ENCODE measurements at regions not wholly inside any gene's neighbourhood (a gene's known extent, or its start where the extent isn't known, plus 50 kb on each side); places are given as distances from the start of the nearest gene placed in this dataset.

GRCh38 chr12:118816296-118816695 lies 165.0 kb upstream of the SRRM4 start:
- DNase-seq (no peak), ATAC-seq (ENCODE audit: low read depth) (no peak)
- Mint-ChIP-seq H3K4me1 (no peaks in the 10 kb centered on the region), H3K27me3 (peaks cover 10% of the 10 kb centered on the region), H3K9me3 (ENCODE audit: insufficient read depth) (no peaks in the 10 kb centered on the region), H3K27ac (no peak overlapping the region), H3K4me3 (no peak overlapping the region)
- TF ChIP-seq CTCF (IDR thresholded peaks at IDR 0.05): no peak
- no peak for TF ChIP-seq EZH2 (IDR thresholded peaks at IDR 0.05; ENCODE audit: borderline replicate concordance, insufficient read depth, low read depth, low read length, poor library complexity, severe bottlenecking)
- CTCF ChIA-PET: no interaction called here
- Histone ChIP-seq H3K27ac (ENCODE audit: low read length in 2 of 2) (no peak overlapping the region), H3K4me3 (ENCODE audit: control extremely low read depth in 1 of 5, extremely low read depth in 1 of 5, insufficient read depth in 1 of 5, low read depth in 2 of 5, low read length in 4 of 5) (no peak overlapping the region), H3K27me3 (replicated peaks in 1 of 4; ENCODE audit: control extremely low read depth in 1 of 4, control insufficient read depth in 3 of 4, insufficient read depth in 4 of 4, low read length in 3 of 4) (no peaks in the 10 kb centered on the region), H3K4me2 (replicated peaks; ENCODE audit: low read depth, low read length, poor library complexity, severe bottlenecking) (no peak overlapping the region), H3K79me2 (ENCODE audit: control insufficient read depth, insufficient read depth, low read length) (no peaks in the 10 kb centered on the region), H4K20me1 (ENCODE audit: control insufficient read depth, insufficient read depth, low read length, poor library complexity, severe bottlenecking) (no peaks in the 10 kb centered on the region), H2AFZ (ENCODE audit: insufficient read depth, low read depth, low read length, poor library complexity, severe bottlenecking) (no peak overlapping the region), H3K9ac (ENCODE audit: low read length) (no peak overlapping the region), H3K9me3 (ENCODE audit: control extremely low read depth in 1 of 3, control insufficient read depth in 2 of 3, insufficient read depth in 1 of 3, low read length in 2 of 3) (peaks cover 0 to 3% (median 0%) of the 10 kb centered on the region in 3 donors), H3K4me1 (ENCODE audit: control insufficient read depth in 2 of 2, insufficient read depth in 2 of 2, low read length in 2 of 2) (no peaks in the 10 kb centered on the region), H3K36me3 (replicated peaks in 1 of 2; ENCODE audit: control extremely low read depth in 1 of 2, control insufficient read depth in 1 of 2, extremely low read depth in 1 of 2, insufficient read depth in 2 of 2, low read length in 1 of 2) (no peaks in the 10 kb centered on the region)
- intact Hi-C loops (cut with micrococcal nuclease): no loop called here
- WGBS (ENCODE audit: insufficient coverage): 93% methylated on average over 2 of the region's 3 CpGs
- POLR2A ChIA-PET: no interaction called here

- no peak overlapping the region for H2AFZ ChIP-seq (ENCODE audit: insufficient read depth, low read depth, low read length, poor library complexity, severe bottlenecking)
- H3K27ac Mint-ChIP-seq: no peak overlapping the region
- H3K27me3 Mint-ChIP-seq: no peaks in the 10 kb centered on the region
- DNase-seq (no peak), ATAC-seq (ENCODE audit: low read depth) (no peak)
- H4K20me1 ChIP-seq (ENCODE audit: control insufficient read depth, insufficient read depth, low read length, poor library complexity, severe bottlenecking): no peaks in the 10 kb centered on the region
- no peak overlapping the region for H3K27ac ChIP-seq (ENCODE audit: low read length in 2 of 2)
- intact Hi-C loops (cut with micrococcal nuclease): no loop called here
- no peaks in the 10 kb centered on the region for H3K4me1 ChIP-seq (ENCODE audit: control insufficient read depth in 2 of 2, insufficient read depth in 2 of 2, low read length in 2 of 2)
- TF ChIP-seq CTCF (IDR thresholded peaks at IDR 0.05) (no peak), EZH2 (IDR thresholded peaks at IDR 0.05; ENCODE audit: borderline replicate concordance, insufficient read depth, low read depth, low read length, poor library complexity, severe bottlenecking) (no peak)
- H3K9ac ChIP-seq (ENCODE audit: low read length): no peak overlapping the region
- no peaks in the 10 kb centered on the region for H3K36me3 ChIP-seq (replicated peaks in 1 of 2; ENCODE audit: control extremely low read depth in 1 of 2, control insufficient read depth in 1 of 2, extremely low read depth in 1 of 2, insufficient read depth in 2 of 2, low read length in 1 of 2)
- POLR2A ChIA-PET: no interaction called here
- no peak overlapping the region for H3K4me3 Mint-ChIP-seq
- peaks cover 0 to 7% (median 0%) of the 10 kb centered on the region in 3 donors for H3K9me3 ChIP-seq (ENCODE audit: control extremely low read depth in 1 of 3, control insufficient read depth in 2 of 3, insufficient read depth in 1 of 3, low read length in 2 of 3)
- H3K27me3 ChIP-seq (replicated peaks in 1 of 4; ENCODE audit: control extremely low read depth in 1 of 4, control insufficient read depth in 3 of 4, insufficient read depth in 4 of 4, low read length in 3 of 4): no peaks in the 10 kb centered on the region
- no peaks in the 10 kb centered on the region for H3K4me1 Mint-ChIP-seq
- H3K4me3 ChIP-seq (ENCODE audit: control extremely low read depth in 1 of 5, extremely low read depth in 1 of 5, insufficient read depth in 1 of 5, low read depth in 2 of 5, low read length in 4 of 5): no peak overlapping the region
- CTCF ChIA-PET: no interaction called here
- no peaks in the 10 kb centered on the region for H3K9me3 Mint-ChIP-seq (ENCODE audit: insufficient read depth)
- H3K4me2 ChIP-seq (replicated peaks; ENCODE audit: low read depth, low read length, poor library complexity, severe bottlenecking): no peak overlapping the region
- no peaks in the 10 kb centered on the region for H3K79me2 ChIP-seq (ENCODE audit: control insufficient read depth, insufficient read depth, low read length)
- WGBS (ENCODE audit: insufficient coverage): 81% methylated on average over 5 of the region's 5 CpGs
Measured at GRCh38 chr12:118821386-118821925, 159.9 kb upstream of the SRRM4 start.
